GM21737 (cell line): ENCODE measurements at regions not wholly inside any gene's neighbourhood (a gene's known extent, or its start where the extent isn't known, plus 50 kb on each side); places are given as distances from the start of the nearest gene placed in this dataset.

Experiments
- ATAC-seq: cut with Tn5 transposase; IDR thresholded peaks from one replicate; pipeline ENCODE4 v1.9.1; 2021; ENCODE audit warnings: mild to moderate bottlenecking, moderate library complexity; ENCODE audit not compliant: unreplicated experiment

GRCh38 chr14:98542316-98542715 is 729.7 kb downstream of the BCL11B start:
- no peak for ATAC-seq

GRCh38 chr14:98543074-98543473 is 728.9 kb downstream of the BCL11B start:
- no peak for ATAC-seq

- ATAC-seq, result no peak
Observed at GRCh38 chr14:98544174-98544573, 727.8 kb downstream of the BCL11B start.

GRCh38 chr14:98545181-98545580 is 726.8 kb downstream of the BCL11B start:
- ATAC-seq, result no peak

GRCh38 chr14:98548071-98548686 is 723.8 kb downstream of the BCL11B start:
- no peak for ATAC-seq

- no peak for ATAC-seq
Observed at GRCh38 chr14:98551028-98551427, 721.0 kb downstream of the BCL11B start.

- no peak for ATAC-seq
Observed at GRCh38 chr14:98555440-98555839, 716.6 kb downstream of the BCL11B start.

- no peak for ATAC-seq
Observed at GRCh38 chr14:98564006-98564405, 708.0 kb downstream of the BCL11B start.

GRCh38 chr14:98564541-98564940 is 707.5 kb downstream of the BCL11B start:
- ATAC-seq, result no peak

- no peak for ATAC-seq
Observed at GRCh38 chr14:98571104-98571503, 700.9 kb downstream of the BCL11B start.

GRCh38 chr14:98573082-98573481 is 698.9 kb downstream of the BCL11B start:
- ATAC-seq, result no peak

- no peak for ATAC-seq
Observed at GRCh38 chr14:98576463-98576862, 695.5 kb downstream of the BCL11B start.

GRCh38 chr14:98578204-98578603 is 693.8 kb downstream of the BCL11B start:
- no peak for ATAC-seq

- no peak for ATAC-seq
Observed at GRCh38 chr14:98579140-98579539, 692.9 kb downstream of the BCL11B start.

GRCh38 chr14:98580131-98580678 is 691.8 kb downstream of the BCL11B start:
- ATAC-seq, result no peak

- no peak for ATAC-seq
Observed at GRCh38 chr14:98582276-98582675, 689.7 kb downstream of the BCL11B start.

- no peak for ATAC-seq
Observed at GRCh38 chr14:98591161-98591560, 680.8 kb downstream of the BCL11B start.

- ATAC-seq, result no peak
Observed at GRCh38 chr14:98592611-98593170, 679.3 kb downstream of the BCL11B start.

GRCh38 chr14:98593361-98593761 is 678.6 kb downstream of the BCL11B start:
- ATAC-seq, result no peak

- no peak for ATAC-seq
Observed at GRCh38 chr14:98594156-98594555, 677.8 kb downstream of the BCL11B start.

- no peak for ATAC-seq
Observed at GRCh38 chr14:98598576-98598975, 673.4 kb downstream of the BCL11B start.

- ATAC-seq, result no peak
Observed at GRCh38 chr14:98599082-98599481, 672.9 kb downstream of the BCL11B start.

- ATAC-seq, result no peak
Observed at GRCh38 chr14:98602983-98603382, 669.0 kb downstream of the BCL11B start.
